ENCODE measurements at regions not wholly inside any gene's neighbourhood (a gene's known extent, or its start where the extent isn't known, plus 50 kb on each side); places are given as distances from the start of the nearest gene placed in this dataset.

GRCh38 chr10:111131168-111131799 lies 54.5 kb downstream of the ADRA2A start:
- Histone ChIP-seq H3K4me2 (ENCODE audit: low read depth, low read length, poor library complexity, severe bottlenecking) (no peak overlapping the region), H2AFZ (ENCODE audit: low read length) (no peak overlapping the region), H3F3A (ENCODE audit: low read depth) (no peaks in the 10 kb centered on the region), H3K4me1 (ENCODE audit: insufficient read depth, low read length, poor library complexity, severe bottlenecking) (no peaks in the 10 kb centered on the region), H3K9me3 (ENCODE audit: insufficient read depth, low read depth, low read length) (no peaks in the 10 kb centered on the region), H3K27me3 (ENCODE audit: insufficient read depth, low read length, poor library complexity, severe bottlenecking) (no peaks in the 10 kb centered on the region), H3K9ac (ENCODE audit: low read depth, low read length, poor library complexity, severe bottlenecking) (no peak overlapping the region), H3K9me2 (replicated peaks; ENCODE audit: low read depth, low read length) (no peaks in the 10 kb centered on the region), H3K36me3 (ENCODE audit: insufficient read depth, low read length) (no peaks in the 10 kb centered on the region), H4K20me1 (ENCODE audit: insufficient read depth, low read length, poor library complexity, severe bottlenecking) (no peaks in the 10 kb centered on the region), H3K4me3 (ENCODE audit: low read length, poor library complexity, severe bottlenecking) (no peak overlapping the region), H3K79me2 (ENCODE audit: insufficient read depth, low read length) (no peaks in the 10 kb centered on the region)
- TF ChIP-seq EZH2phosphoT487 (IDR thresholded peaks at IDR 0.05; ENCODE audit: borderline replicate concordance), result no peak
- no peak for TF ChIP-seq CTCF (conservative IDR thresholded peaks at IDR 0.05; ENCODE audit: low read length)

- Histone ChIP-seq H4K20me1 (ENCODE audit: insufficient read depth, low read length, poor library complexity, severe bottlenecking) (no peaks in the 10 kb centered on the region), H3K4me3 (ENCODE audit: low read length, poor library complexity, severe bottlenecking) (no peak overlapping the region), H3F3A (ENCODE audit: low read depth) (no peaks in the 10 kb centered on the region), H3K36me3 (ENCODE audit: insufficient read depth, low read length) (no peaks in the 10 kb centered on the region), H3K9ac (ENCODE audit: low read depth, low read length, poor library complexity, severe bottlenecking) (no peak overlapping the region), H3K27me3 (ENCODE audit: insufficient read depth, low read length, poor library complexity, severe bottlenecking) (peaks cover 6% of the 10 kb centered on the region), H3K4me1 (ENCODE audit: insufficient read depth, low read length, poor library complexity, severe bottlenecking) (no peaks in the 10 kb centered on the region), H3K9me2 (replicated peaks; ENCODE audit: low read depth, low read length) (no peaks in the 10 kb centered on the region), H3K4me2 (ENCODE audit: low read depth, low read length, poor library complexity, severe bottlenecking) (no peak overlapping the region), H2AFZ (ENCODE audit: low read length) (no peak overlapping the region), H3K79me2 (ENCODE audit: insufficient read depth, low read length) (no peaks in the 10 kb centered on the region), H3K9me3 (ENCODE audit: insufficient read depth, low read depth, low read length) (no peaks in the 10 kb centered on the region)
- TF ChIP-seq EZH2phosphoT487 (IDR thresholded peaks at IDR 0.05; ENCODE audit: borderline replicate concordance) (no peak), CTCF (conservative IDR thresholded peaks at IDR 0.05; ENCODE audit: low read length) (no peak)
These were observed 60.2 kb downstream of the ADRA2A start for GRCh38 chr10:111137007-111137406.

DNA sequence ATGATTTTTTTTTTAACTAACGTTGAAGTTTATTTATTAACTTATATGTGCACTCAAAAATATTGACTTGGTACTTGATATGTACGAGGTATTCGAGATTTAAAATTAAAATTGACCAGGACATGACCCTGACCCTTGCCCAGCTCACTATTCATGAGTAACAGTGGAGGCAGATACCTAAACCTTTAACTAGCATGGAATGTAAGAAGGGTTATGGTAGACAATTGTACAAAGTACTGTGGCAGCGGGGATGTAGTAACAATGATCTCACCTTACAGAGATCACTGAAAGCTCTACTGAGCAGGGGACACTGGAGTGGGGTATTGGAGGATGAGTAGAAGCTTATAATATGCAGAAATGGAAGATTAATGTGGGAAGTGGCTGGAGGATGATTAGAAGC lies 60.8 kb downstream of the ADRA2A start:
- Histone ChIP-seq H3K4me1 (ENCODE audit: insufficient read depth, low read length, poor library complexity, severe bottlenecking) (no peaks in the 10 kb centered on the region), H3K4me3 (ENCODE audit: low read length, poor library complexity, severe bottlenecking) (no peak overlapping the region), H3K9me2 (replicated peaks; ENCODE audit: low read depth, low read length) (no peaks in the 10 kb centered on the region), H3K27me3 (ENCODE audit: insufficient read depth, low read length, poor library complexity, severe bottlenecking) (peaks cover 6% of the 10 kb centered on the region), H4K20me1 (ENCODE audit: insufficient read depth, low read length, poor library complexity, severe bottlenecking) (no peaks in the 10 kb centered on the region), H3K4me2 (ENCODE audit: low read depth, low read length, poor library complexity, severe bottlenecking) (no peak overlapping the region), H3K36me3 (ENCODE audit: insufficient read depth, low read length) (no peaks in the 10 kb centered on the region), H3K9ac (ENCODE audit: low read depth, low read length, poor library complexity, severe bottlenecking) (no peak overlapping the region), H3F3A (ENCODE audit: low read depth) (no peaks in the 10 kb centered on the region), H3K9me3 (ENCODE audit: insufficient read depth, low read depth, low read length) (no peaks in the 10 kb centered on the region), H3K79me2 (ENCODE audit: insufficient read depth, low read length) (no peaks in the 10 kb centered on the region), H2AFZ (ENCODE audit: low read length) (no peak overlapping the region)
- TF ChIP-seq EZH2phosphoT487 (IDR thresholded peaks at IDR 0.05; ENCODE audit: borderline replicate concordance) (no peak), CTCF (conservative IDR thresholded peaks at IDR 0.05; ENCODE audit: low read length) (no peak)

All from Loucy (cell line).